CD4-positive, alpha-beta T cell treated with Interleukin-2 at 100 ng/mL for 4 hours (primary cell): ENCODE measurements at regions not wholly inside any gene's neighbourhood (a gene's known extent, or its start where the extent isn't known, plus 50 kb on each side); places are given as distances from the start of the nearest gene placed in this dataset.
"Not testable (repeated sequence)": the region's sequence is repeated elsewhere in the genome, so short reads cannot be mapped to it uniquely, and the experiment has no call there.

Experiments used
- DNase-seq: peaks from one replicate; pipeline ENCODE4 v3.0.0-alpha.2; 2020; ENCODE audit warnings: low spot score

- DNase-seq = no peak
Measured at GRCh38 chr12:107144441-107144840, 51.1 kb upstream of the CRY1 start.

GRCh38 chr12:107144990-107145389, 51.6 kb upstream of the CRY1 start:
- DNase-seq = no peak

GRCh38 chr12:107145397-107145796, 52.0 kb upstream of the CRY1 start:
- DNase-seq = no peak

- DNase-seq = no peak
Measured at GRCh38 chr12:107148107-107148506, 54.8 kb upstream of the CRY1 start.

GRCh38 chr12:107152315-107152714, 59.0 kb upstream of the CRY1 start:
- no peak for DNase-seq

- no peak for DNase-seq
Measured at GRCh38 chr12:107159384-107159900, 66.1 kb upstream of the CRY1 start.

GRCh38 chr12:107163413-107163812, 70.1 kb upstream of the CRY1 start:
- no peak for DNase-seq

GRCh38 chr12:107164392-107164791, 71.0 kb upstream of the CRY1 start:
- no peak for DNase-seq

GRCh38 chr12:107165581-107165980, 72.2 kb upstream of the CRY1 start:
- DNase-seq = no peak

- no peak for DNase-seq
Measured at GRCh38 chr12:107167756-107168155, 74.4 kb upstream of the CRY1 start.

GRCh38 chr12:107169200-107169599, 75.9 kb upstream of the CRY1 start:
- DNase-seq = no peak

- DNase-seq = peak; percentile 18
Measured at GRCh38 chr12:107178776-107179175, 85.4 kb upstream of the CRY1 start.

- DNase-seq = no peak
Measured at GRCh38 chr12:107179871-107180270, 86.5 kb upstream of the CRY1 start.

GRCh38 chr12:107180272-107180671, 86.9 kb upstream of the CRY1 start:
- DNase-seq = no peak

GRCh38 chr12:107184359-107184930, 91.1 kb upstream of the CRY1 start:
- no peak for DNase-seq

- no peak for DNase-seq
Measured at GRCh38 chr12:107196681-107197080, 103.3 kb upstream of the CRY1 start.

- no peak for DNase-seq
Measured at GRCh38 chr12:107200394-107200793, 107.0 kb upstream of the CRY1 start.

- DNase-seq = no peak
Measured at GRCh38 chr12:107207931-107208525, 114.7 kb upstream of the CRY1 start.

- DNase-seq = not testable (repeated sequence)
Measured at GRCh38 chr12:107209700-107210099, 116.4 kb upstream of the CRY1 start.

- not testable (repeated sequence) for DNase-seq
Measured at GRCh38 chr12:107214373-107214773, 121.0 kb upstream of the CRY1 start.

- DNase-seq = not testable (repeated sequence)
Measured at GRCh38 chr12:107216411-107216810, 123.1 kb upstream of the CRY1 start.

GRCh38 chr12:107219301-107219700, 126.0 kb upstream of the CRY1 start:
- no peak for DNase-seq

- DNase-seq = no peak
Measured at GRCh38 chr12:107221913-107222312, 128.6 kb upstream of the CRY1 start.

- no peak for DNase-seq
Measured at GRCh38 chr12:107223821-107224220, 130.5 kb upstream of the CRY1 start.
